HL-60 (cell line): ENCODE measurements at regions not wholly inside any gene's neighbourhood (a gene's known extent, or its start where the extent isn't known, plus 50 kb on each side); places are given as distances from the start of the nearest gene placed in this dataset.

Experiments used
- DNase-seq, 2 experiments: peaks; one replicate each; pipeline ENCODE4 v3.0.0-alpha.2; 2010 to 2020; ENCODE audit warnings: low read depth in 1 of 2, low spot score in 1 of 2
- H3K27ac ChIP-seq: fragments of 250-450 bp; sonication (Bioruptor Pico); replicated peaks from 2 replicates; pipeline ENCODE4 v1.5.1; 2020; ENCODE audit warnings: mild to moderate bottlenecking, moderate library complexity
- H3K27me3 ChIP-seq: fragments of 250-450 bp; sonication (Bioruptor Pico); 2 replicates; pipeline ENCODE4 v1.5.1; 2021; ENCODE audit warnings: mild to moderate bottlenecking, moderate library complexity; ENCODE audit not compliant: insufficient read depth, poor library complexity, severe bottlenecking
- H3K4me3 ChIP-seq: replicated peaks from 2 replicates; pipeline ENCODE4 v1.5.1; 2011; ENCODE audit warnings: mild to moderate bottlenecking, control low read depth, low read length; ENCODE audit not compliant: insufficient read depth
- CTCF ChIP-seq: IDR thresholded peaks from one replicate; pipeline ENCODE4 v1.5.1; 2011; ENCODE audit warnings: low read length, control low read depth, inconsistent platforms; ENCODE audit not compliant: insufficient read depth
- GABPA ChIP-seq: IDR thresholded peaks from 2 replicates; pipeline ENCODE4 v1.6.1; 2012; ENCODE audit warnings: low read depth
- POLR2AphosphoS5 ChIP-seq: IDR thresholded peaks from 2 replicates; pipeline ENCODE4 v1.6.1; 2012; ENCODE audit warnings: low read depth
- REST ChIP-seq: IDR thresholded peaks from 2 replicates; pipeline ENCODE4 v1.6.1; 2012; ENCODE audit warnings: low read depth; ENCODE audit not compliant: insufficient replicate concordance
- SPI1 ChIP-seq: IDR thresholded peaks from 2 replicates; pipeline ENCODE4 v1.6.1; 2012; ENCODE audit warnings: low read depth, mild to moderate bottlenecking, borderline replicate concordance

GRCh38 chr18:5779922-5780321, 115.4 kb downstream of the TMEM200C start:
- H3K4me3 ChIP-seq, result no peak overlapping the region
- TF ChIP-seq REST (no peak), GABPA (no peak), CTCF (no peak), POLR2AphosphoS5 (no peak), SPI1 (no peak)
- no peaks in the 10 kb centered on the region for H3K27me3 ChIP-seq
- no peak overlapping the region for H3K27ac ChIP-seq
- DNase-seq, result no peak

GRCh38 chr18:5772306-5773105, 122.8 kb downstream of the TMEM200C start:
- H3K4me3 ChIP-seq, result no peak overlapping the region
- TF ChIP-seq GABPA (no peak), REST (no peak), POLR2AphosphoS5 (no peak), SPI1 (no peak), CTCF (no peak)
- H3K27me3 ChIP-seq, result peaks cover 8% of the 10 kb centered on the region
- no peak for DNase-seq
- H3K27ac ChIP-seq, result no peak overlapping the region

GRCh38 chr18:5771343-5771742, 124.0 kb downstream of the TMEM200C start:
- no peak overlapping the region for H3K27ac ChIP-seq
- peaks cover 8% of the 10 kb centered on the region for H3K27me3 ChIP-seq
- DNase-seq, result no peak
- TF ChIP-seq CTCF, result no peak
- no peak for TF ChIP-seq GABPA
- no peak for TF ChIP-seq REST
- TF ChIP-seq SPI1, result no peak
- no peak for TF ChIP-seq POLR2AphosphoS5
- no peak overlapping the region for H3K4me3 ChIP-seq
